NCI-H2107 treated with DMSO at 0.1 percent for 48 hours (cell line): ENCODE measurements at regions not wholly inside any gene's neighbourhood (a gene's known extent, or its start where the extent isn't known, plus 50 kb on each side); places are given as distances from the start of the nearest gene placed in this dataset.
"Not testable (repeated sequence)": the region's sequence is repeated elsewhere in the genome, so short reads cannot be mapped to it uniquely, and the experiment has no call there.

Experiments used
- DNase-seq: peaks from one replicate; lab custom pipeline; 2025; ENCODE audit not compliant: unreplicated experiment; lab: John Stamatoyannopoulos, UW

DNA sequence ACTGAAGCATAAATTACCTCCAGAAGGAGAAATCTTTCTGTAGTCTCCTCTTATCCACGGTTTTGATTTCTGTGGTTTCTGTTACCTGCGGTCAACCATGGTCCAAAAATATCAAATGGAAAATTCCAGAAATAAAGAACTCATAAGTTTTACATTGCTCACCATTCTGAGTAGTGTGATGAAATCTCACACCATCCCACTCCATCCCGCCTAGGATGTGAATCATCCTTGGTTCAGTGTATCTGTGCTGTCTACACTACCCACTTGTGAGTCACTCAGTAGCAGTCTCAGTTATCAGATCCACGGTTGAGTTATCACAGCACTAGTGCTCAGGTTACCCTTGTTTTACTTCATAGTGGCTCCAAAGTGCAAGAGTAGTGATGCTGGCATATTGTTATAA lies 371.2 kb downstream of the NFIB start:
- DNase-seq: peak; percentile 69

DNA sequence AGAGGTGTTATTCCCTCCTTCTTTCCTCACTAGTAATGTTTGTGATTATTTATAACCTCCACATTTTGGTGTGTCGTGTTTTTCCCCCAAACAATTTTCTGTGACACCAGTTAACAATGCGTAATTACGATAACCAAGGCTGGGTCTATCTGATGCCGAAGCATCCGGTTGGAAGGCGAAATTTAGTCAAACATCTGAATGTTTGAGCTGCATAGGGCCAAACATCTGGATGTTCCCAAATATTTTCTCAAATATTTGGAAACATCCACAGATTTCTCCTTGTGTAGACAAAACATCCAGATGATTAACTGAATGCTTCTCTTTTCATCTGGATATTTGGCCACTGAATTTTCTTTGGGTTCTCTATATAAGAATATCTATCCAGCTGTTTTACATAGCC lies 371.7 kb downstream of the NFIB start:
- DNase-seq: no peak

DNA sequence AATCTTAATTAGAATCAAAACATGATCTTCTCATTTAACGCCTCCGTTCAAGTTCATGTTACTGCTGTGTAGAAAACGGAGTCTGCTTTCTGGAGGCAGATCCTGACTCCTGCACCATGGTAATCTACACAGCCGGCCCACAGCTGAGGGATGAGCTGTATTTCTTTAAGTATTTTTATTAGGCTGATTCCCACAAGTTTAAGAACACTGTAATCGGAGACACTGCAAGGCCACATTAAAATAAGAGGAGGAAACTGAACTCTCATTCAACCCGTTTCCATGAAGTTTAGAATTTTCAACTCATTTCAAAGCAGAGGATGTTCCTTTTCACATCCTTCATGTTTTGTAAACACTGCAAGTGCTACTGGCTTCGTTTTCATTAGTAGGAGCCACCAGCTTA lies 372.2 kb downstream of the NFIB start:
- DNase-seq: no peak

DNA sequence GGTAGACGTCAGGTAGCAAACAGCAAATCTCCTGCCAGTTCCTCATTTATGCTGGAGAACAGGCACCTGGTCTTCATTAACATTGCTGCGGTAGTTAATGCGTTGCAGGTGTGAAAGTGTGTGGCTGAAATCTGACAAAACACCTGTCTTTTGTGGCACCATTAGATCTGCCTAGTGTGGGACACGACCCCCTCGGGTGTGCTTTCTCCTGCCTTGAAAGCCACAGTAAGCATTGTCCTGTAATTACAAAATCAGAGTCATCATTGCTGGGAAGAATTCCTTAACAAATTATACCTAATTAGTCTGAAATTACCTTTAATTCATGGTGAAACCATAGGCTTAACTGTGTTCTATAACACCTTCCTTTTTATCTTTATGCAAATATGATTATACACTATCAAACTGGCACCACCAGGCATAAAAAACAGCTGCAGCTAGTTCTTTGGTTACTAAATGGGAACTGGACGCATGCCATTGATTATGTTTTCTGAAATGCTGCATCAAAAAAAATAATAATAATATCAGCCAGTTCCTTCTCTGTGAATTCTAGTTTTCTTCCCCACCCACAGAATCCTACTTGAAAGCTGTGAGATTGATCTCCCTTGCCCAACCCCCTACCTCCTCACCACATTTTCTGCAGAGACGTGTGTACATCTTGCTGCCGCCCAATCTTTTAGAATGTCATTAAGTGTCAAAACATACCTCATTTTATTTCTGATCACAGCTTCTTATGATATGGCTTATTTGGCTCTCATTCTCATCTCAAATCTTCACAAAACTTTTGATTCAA lies 374.0 kb downstream of the NFIB start:
- peak; percentile 86 for DNase-seq

DNA sequence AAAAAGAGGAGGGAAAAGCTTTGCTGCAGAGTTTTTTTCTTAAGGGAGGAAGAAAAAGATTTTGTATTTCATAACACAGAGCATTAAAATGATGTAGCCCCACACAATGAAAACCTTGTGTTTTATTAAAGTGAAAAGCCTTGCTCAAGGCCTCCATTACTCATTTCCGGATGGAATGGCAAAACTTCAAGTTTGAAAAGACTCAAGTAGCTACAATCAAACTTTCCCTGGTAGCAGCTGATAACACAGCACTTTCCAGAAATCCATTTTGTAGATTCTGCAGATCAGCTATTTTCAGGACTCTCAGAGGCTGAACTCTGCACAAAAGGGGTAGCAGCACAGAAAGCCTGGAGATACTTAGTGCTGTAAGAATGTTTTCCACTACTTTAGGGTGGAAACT lies 374.8 kb downstream of the NFIB start:
- DNase-seq: no peak

- no peak for DNase-seq
These were observed 379.5 kb downstream of the NFIB start for GRCh38 chr9:13934416-13934815.

DNA sequence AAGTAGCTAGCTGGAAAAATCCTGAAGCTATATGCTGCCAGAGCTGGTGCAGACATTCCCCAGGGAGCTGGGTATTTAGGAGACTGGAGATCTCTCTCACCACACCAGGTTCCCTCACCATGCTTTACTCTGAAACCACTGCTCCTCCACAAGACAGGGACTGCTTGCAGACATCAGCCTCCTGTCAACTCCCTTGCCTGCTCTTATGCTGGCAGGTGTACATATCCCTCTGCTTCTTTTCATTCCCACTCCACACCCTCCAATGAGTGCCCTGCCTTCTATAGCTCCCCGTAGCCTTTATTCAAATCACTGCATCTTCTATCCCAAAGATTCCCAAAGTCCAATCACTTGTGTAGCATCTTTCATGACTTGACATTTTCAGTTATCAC lies 380.7 kb downstream of the NFIB start:
- DNase-seq: no peak

DNA sequence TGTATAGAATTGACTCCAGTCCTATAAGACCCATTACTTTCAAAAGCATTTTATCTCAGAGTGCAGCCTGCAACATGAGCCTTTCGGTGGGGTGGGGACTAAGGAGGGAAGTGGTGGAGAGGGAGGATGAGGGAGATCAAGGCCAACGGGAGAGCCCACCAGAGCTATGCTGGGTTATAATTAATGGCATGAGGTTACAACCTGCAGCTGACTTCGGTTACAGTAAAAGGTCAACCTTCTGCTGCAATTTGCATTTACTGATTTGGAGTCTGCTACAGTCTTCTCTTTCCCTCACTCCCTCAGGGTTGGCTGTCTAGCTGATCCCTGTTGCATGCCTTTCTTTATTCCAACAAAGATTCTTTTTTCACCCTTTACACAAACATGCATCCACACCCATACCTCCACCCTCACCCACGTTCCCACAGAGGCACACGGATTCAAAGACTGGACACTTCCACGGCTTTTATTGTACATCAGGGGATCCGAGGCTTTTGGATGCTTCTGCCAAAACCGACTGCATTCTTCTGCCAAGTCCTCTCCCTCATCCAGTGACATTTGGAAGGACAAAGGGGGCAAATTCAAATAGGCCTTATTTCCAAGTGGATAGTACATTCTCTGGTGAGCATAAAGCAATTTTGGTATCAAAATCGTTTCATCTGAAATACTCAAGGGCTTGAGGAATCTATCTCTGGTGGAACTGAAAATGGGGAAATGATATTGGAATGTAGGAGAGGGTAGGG lies 381.2 kb downstream of the NFIB start:
- DNase-seq: no peak

- DNase-seq: no peak
These were observed 384.9 kb downstream of the NFIB start for GRCh38 chr9:13929013-13929412.

- no peak for DNase-seq
These were observed 390.6 kb downstream of the NFIB start for GRCh38 chr9:13923381-13923780.

GRCh38 chr9:13920557-13920956 lies 393.4 kb downstream of the NFIB start:
- DNase-seq: no peak

GRCh38 chr9:13919401-13919800 lies 394.5 kb downstream of the NFIB start:
- no peak for DNase-seq

DNA sequence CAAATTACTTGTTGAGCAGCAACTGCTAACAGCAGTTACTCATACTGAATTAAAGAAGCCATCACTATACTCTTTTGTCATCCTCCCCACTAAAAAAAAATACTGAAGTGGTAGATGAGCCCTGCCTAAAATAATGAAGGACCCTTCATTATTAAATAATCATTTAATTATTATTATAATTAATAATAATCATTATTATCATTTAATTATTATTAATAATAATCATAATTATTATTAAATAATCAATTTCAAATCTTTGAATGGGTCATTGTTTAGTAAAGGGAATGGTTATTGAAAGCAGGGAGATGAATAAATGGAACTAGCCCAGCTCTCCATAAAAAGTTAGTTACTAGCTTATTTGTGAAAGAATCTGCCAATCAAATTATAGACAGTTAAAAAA lies 396.4 kb downstream of the NFIB start:
- DNase-seq: no peak

GRCh38 chr9:13915591-13916301 lies 398.2 kb downstream of the NFIB start:
- no peak for DNase-seq

DNA sequence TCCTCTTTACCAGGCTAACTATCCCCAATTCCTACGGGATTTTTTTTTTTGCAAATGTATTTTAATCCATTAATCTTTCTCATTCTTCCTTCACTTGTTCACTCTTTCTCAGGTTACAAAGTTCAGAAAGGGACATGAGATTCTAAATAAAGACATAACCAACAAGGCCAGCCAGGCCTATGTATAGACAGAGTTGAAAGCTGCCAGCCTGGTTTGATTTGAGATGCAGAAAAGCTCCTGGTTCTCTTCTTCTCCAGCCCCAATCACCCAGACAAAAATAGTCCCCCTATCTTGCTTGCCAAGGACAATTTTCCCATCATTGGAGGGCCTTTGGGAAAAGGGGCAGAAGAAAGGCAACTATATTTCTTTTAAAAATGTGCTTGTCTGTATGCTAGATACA lies 398.8 kb downstream of the NFIB start:
- DNase-seq: no peak

- no peak for DNase-seq
These were observed 402.5 kb downstream of the NFIB start for GRCh38 chr9:13911473-13911872.

- DNase-seq: not testable (repeated sequence)
These were observed 406.1 kb downstream of the NFIB start for GRCh38 chr9:13907842-13908241.

DNA sequence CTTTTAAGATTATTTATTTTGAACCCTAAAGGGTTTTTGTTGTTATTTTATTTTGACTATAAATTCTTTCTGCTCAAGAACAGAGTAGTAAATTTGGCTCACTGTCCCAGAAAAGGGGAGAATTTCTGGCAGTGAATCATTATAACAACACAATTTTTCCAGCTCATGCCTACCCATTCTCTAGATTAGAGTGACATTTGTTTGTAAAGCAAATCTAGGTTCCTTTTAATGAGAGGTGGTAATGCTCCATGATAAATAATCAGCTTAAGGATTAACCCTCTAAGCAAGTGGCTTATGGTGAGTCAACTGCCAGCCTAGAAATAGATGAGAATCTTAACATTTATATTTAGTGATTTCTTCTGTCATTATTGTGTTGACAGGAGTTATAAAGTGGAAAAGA lies 409.2 kb downstream of the NFIB start:
- DNase-seq: no peak

GRCh38 chr9:13904311-13904710 lies 409.6 kb downstream of the NFIB start:
- DNase-seq: no peak

- DNase-seq: no peak
These were observed 411.5 kb downstream of the NFIB start for GRCh38 chr9:13902286-13903066.

DNA sequence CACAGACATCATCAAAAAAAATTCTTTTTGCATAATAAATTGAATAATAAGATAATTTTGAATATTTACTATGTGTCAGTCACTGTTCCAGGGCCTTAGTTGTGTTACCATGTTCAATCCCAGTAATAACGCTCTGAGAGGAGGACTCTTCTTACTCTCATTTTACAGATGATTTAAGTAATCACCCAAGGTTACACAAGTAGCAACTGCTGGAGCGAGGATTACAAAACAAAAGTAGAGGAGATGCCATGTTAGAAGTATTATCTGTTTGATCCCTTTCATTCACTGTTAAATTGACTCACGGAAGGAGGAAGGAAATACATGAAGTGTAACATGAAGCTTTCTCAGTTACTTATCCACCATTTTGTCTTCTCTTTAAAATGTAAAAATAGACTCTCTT lies 412.8 kb downstream of the NFIB start:
- DNase-seq: no peak
